CD4-positive, alpha-beta T cell (primary cell): ENCODE measurements at regions not wholly inside any gene's neighbourhood (a gene's known extent, or its start where the extent isn't known, plus 50 kb on each side); places are given as distances from the start of the nearest gene placed in this dataset.
"Not testable (repeated sequence)": the region's sequence is repeated elsewhere in the genome, so short reads cannot be mapped to it uniquely, and the experiment has no call there.

Experiments
- ATAC-seq: fragments of 200-7000 bp; cut with Tn5 transposase; one replicate; pipeline ENCODE4 v1.10.0; 2022; ENCODE audit warnings: mild to moderate bottlenecking; ENCODE audit not compliant: poor library complexity
- CTCF ChIA-PET: fragments of 350-600 bp; sonication (Branson Sonifier 250); formaldehyde crosslinking; loops from one replicate; lab custom pipeline; 2021; ENCODE audit warnings: antibody characterized with exemption, inconsistent platforms; lab: Charles Lee
- POLR2A ChIA-PET: fragments of 350-600 bp; sonication (Branson Sonifier 250); formaldehyde crosslinking; loops from one replicate; lab custom pipeline; 2021; ENCODE audit warnings: antibody characterized with exemption, inconsistent platforms; lab: Charles Lee
- DNase-seq, 14 experiments: peaks; one replicate each; pipeline ENCODE4 v3.0.0-alpha.2; 2013 to 2020; ENCODE audit warnings: mixed read lengths in 2 of 14
- H3K27ac ChIP-seq, 2 donors: one replicate each; pipeline versions ENCODE4 v1.5.1 to v1.7.0; 2013; ENCODE audit warnings: low read length in 2 of 2, low read depth in 1 of 2, mild to moderate bottlenecking in 1 of 2
- H3K27me3 ChIP-seq, 2 experiments: 1 replicate in 1 of 2; 2 replicates in 1 of 2; pipeline versions ENCODE4 v1.6.1 to v1.7.0; 2013; ENCODE audit warnings: low read length in 2 of 2, control low read depth in 1 of 2, mild to moderate bottlenecking in 1 of 2, moderate library complexity in 1 of 2; ENCODE audit not compliant: insufficient read depth in 2 of 2, control insufficient read depth in 1 of 2
- H3K36me3 ChIP-seq: one replicate; pipeline ENCODE4 v1.6.1; 2013; ENCODE audit warnings: low read length, control low read depth; ENCODE audit not compliant: insufficient read depth
- H3K4me1 ChIP-seq: one replicate; pipeline ENCODE4 v1.6.1; 2013; ENCODE audit warnings: low read length, control low read depth; ENCODE audit not compliant: insufficient read depth
- H3K4me3 ChIP-seq: one replicate; pipeline ENCODE4 v1.5.1; 2013; ENCODE audit warnings: mild to moderate bottlenecking, low read length, moderate library complexity
- H3K9me3 ChIP-seq, 2 experiments: 1 replicate in 1 of 2; 2 replicates in 1 of 2; pipeline versions ENCODE4 v1.6.1 to v1.7.0; 2013; ENCODE audit warnings: low read length in 2 of 2, mild to moderate bottlenecking in 2 of 2, control low read depth in 1 of 2, moderate library complexity in 1 of 2; ENCODE audit not compliant: control insufficient read depth in 1 of 2, insufficient read depth in 1 of 2
- H3K27ac Mint-ChIP-seq: one replicate; pipeline ENCODE4 v1.8.0; 2020; ENCODE audit warnings: mixed read lengths
- H3K27me3 Mint-ChIP-seq: one replicate; pipeline ENCODE4 v1.8.0; 2021; ENCODE audit warnings: mixed read lengths
- H3K36me3 Mint-ChIP-seq: one replicate; pipeline ENCODE4 v1.8.0; 2021; ENCODE audit warnings: low read depth, mixed read lengths
- H3K4me1 Mint-ChIP-seq: one replicate; pipeline ENCODE4 v1.8.0; 2021; ENCODE audit warnings: low read depth, mixed read lengths
- H3K4me3 Mint-ChIP-seq: one replicate; pipeline ENCODE4 v1.8.0; 2020; ENCODE audit warnings: mild to moderate bottlenecking, mixed read lengths
- H3K9me3 Mint-ChIP-seq: one replicate; pipeline ENCODE4 v1.8.0; 2020; ENCODE audit warnings: mixed read lengths
- intact Hi-C, 2 experiments: fragments of 100-400 bp; cut with DNase I in 1 of 2; cut with micrococcal nuclease in 1 of 2; formaldehyde crosslinking; loops; one replicate each; pipeline versions ENCODE4 v1.15.1 to v1.9.0; 2023 to 2025; cut with DNase I, micrococcal nuclease
- TF ChIP-seq, protein P1 (sequence below): fragments of 200-600 bp; IDR thresholded peaks from one replicate; pipeline ENCODE4 v1.8.0; 2022; ENCODE audit warnings: antibody characterized with exemption, mild to moderate bottlenecking

DNA sequence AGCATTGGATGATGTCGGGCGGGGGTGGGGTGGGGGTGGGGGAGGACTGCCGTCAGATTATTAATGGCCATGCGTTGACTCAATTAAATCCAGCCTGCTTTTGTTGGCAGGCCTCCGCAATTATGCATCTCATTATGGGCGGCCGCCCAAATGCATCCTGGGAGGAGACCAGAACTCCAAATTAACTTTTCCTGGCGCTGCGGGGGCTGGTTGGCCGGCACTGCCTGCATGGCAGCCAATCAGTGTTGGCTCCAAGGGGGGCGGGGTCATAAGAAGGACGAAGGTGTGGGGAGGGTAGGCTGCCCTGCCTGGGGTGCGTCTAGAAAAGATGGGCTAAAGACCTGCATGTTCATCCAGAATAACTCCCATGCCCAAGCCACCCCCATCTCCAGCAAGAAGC, 83.9 kb upstream of the PAX2 start:
- H3K27ac Mint-ChIP-seq = no peak overlapping the region
- TF ChIP-seq, protein P1, sequence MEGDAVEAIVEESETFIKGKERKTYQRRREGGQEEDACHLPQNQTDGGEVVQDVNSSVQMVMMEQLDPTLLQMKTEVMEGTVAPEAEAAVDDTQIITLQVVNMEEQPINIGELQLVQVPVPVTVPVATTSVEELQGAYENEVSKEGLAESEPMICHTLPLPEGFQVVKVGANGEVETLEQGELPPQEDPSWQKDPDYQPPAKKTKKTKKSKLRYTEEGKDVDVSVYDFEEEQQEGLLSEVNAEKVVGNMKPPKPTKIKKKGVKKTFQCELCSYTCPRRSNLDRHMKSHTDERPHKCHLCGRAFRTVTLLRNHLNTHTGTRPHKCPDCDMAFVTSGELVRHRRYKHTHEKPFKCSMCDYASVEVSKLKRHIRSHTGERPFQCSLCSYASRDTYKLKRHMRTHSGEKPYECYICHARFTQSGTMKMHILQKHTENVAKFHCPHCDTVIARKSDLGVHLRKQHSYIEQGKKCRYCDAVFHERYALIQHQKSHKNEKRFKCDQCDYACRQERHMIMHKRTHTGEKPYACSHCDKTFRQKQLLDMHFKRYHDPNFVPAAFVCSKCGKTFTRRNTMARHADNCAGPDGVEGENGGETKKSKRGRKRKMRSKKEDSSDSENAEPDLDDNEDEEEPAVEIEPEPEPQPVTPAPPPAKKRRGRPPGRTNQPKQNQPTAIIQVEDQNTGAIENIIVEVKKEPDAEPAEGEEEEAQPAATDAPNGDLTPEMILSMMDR = no peak
- H3K4me3 Mint-ChIP-seq = no peak overlapping the region
- Histone ChIP-seq H3K9me3 (peaks cover 0 to 9% of the 10 kb centered on the region in 2 experiments), H3K27ac (no peak overlapping the region), H3K27me3 (peaks cover 48 to 79% of the 10 kb centered on the region in 2 experiments), H3K36me3 (no peaks in the 10 kb centered on the region), H3K4me1 (no peaks in the 10 kb centered on the region), H3K4me3 (no peak overlapping the region)
- DNase-seq (no peak), ATAC-seq (no peak)
- ChIA-PET CTCF (no interaction called here), POLR2A (no interaction called here)
- intact Hi-C loops = no loop called here
- H3K27me3 Mint-ChIP-seq = peaks cover 80% of the 10 kb centered on the region
- no peaks in the 10 kb centered on the region for H3K9me3 Mint-ChIP-seq
- H3K36me3 Mint-ChIP-seq = no peaks in the 10 kb centered on the region
- H3K4me1 Mint-ChIP-seq = no peaks in the 10 kb centered on the region

DNA sequence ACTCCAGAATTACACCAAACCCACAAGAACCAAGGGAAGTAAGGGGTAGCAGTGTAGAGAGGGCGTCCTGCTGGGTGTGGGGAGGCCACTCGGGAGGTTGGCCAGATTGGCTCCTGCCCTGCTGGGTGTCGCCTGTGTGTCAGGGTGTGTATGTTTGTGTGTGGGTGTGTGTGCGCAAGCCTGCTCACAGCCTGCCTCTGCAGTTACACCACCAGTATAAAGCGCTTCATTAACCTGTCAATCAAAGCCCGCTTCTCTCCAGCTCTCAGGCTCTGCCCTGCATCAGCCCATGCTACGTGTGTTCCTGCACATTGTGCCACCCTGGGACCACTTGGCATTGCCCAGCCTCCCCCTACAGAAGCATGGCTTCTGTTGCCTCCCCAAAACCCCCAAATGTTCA, 83.3 kb upstream of the PAX2 start:
- peaks cover 0 to 9% of the 10 kb centered on the region in 2 experiments for H3K9me3 ChIP-seq
- POLR2A ChIA-PET = no interaction called here
- H3K27ac Mint-ChIP-seq = no peak overlapping the region
- no peaks in the 10 kb centered on the region for H3K36me3 ChIP-seq
- CTCF ChIA-PET = no interaction called here
- peaks cover 81% of the 10 kb centered on the region for H3K27me3 Mint-ChIP-seq
- H3K27me3 ChIP-seq = peaks cover 49 to 76% of the 10 kb centered on the region in 2 experiments
- TF ChIP-seq, protein P1 = no peak
- no peak overlapping the region for H3K4me3 ChIP-seq
- no peaks in the 10 kb centered on the region for H3K4me1 Mint-ChIP-seq
- ATAC-seq = no peak
- no peaks in the 10 kb centered on the region for H3K36me3 Mint-ChIP-seq
- H3K9me3 Mint-ChIP-seq = no peaks in the 10 kb centered on the region
- no peak overlapping the region for H3K4me3 Mint-ChIP-seq
- H3K27ac ChIP-seq = no peak overlapping the region
- no peaks in the 10 kb centered on the region for H3K4me1 ChIP-seq
- intact Hi-C loops = no loop called here
- no peak for DNase-seq

DNA sequence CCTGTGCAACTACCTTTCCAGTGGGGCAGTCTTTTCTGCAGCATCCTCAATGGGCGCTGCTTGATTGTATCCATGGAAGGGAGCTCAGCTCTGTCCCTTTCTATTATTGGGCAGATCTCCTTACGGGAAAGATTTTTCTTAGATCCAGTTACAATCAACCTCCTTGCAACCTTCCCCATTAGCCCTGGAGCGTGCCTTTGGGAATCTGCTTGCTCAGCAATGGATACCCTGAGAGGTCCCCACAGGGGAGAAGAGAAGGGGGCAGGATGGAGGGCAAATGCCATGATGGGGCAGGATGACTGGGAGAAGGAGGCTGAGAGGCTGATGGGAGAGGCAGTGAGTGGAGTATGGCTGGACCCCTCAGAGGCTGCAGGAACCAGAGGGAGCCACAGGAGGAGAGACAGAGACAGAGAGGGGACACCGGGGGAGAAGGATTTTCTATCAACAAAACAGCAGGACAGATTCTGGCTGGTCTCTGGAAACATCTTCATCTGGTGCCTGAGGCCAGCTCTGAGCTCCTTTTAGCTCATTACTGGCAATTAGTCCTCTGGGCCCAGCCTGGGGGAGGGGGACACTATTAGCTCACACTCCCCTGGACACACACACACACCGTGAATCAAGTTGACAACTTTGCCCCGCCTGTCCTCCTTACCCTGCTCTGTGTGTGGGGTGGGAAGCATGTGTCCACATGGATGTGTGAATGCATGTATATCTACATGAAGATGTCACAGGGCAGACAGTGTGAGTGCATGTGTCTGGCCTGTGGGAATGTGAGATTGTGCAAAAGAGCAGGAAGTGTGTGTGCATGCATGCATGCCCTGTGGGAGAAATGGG, 80.8 kb upstream of the PAX2 start:
- TF ChIP-seq, protein P1 = no peak
- no peak overlapping the region for H3K4me3 Mint-ChIP-seq
- intact Hi-C loops = no loop called here

DNA sequence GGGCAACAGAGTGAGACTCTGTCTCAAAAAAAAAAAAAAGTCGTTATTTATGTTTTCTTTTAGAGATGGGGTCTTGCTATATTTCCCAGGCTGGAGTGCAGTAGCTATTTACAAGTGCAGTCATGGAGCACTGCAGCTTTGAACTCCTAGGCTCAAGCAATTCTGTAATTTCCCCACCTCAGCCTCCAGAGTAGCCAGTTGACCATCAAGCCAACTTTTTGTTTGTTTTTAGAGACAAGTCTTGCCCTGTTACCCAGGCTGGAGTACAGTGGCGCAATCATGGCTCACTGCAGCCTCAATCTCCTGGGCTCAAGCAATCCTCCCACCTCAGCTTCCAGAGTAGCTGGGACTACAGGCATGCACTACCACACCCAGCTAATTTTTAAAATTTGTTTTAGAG, 78.7 kb upstream of the PAX2 start:
- H3K9me3 Mint-ChIP-seq, POLR2A ChIA-PET, ATAC-seq, DNase-seq, H3K36me3 Mint-ChIP-seq, H3K9me3 ChIP-seq, H3K27ac ChIP-seq, H3K4me3 Mint-ChIP-seq, H3K27ac Mint-ChIP-seq, intact Hi-C loops, H3K4me1 ChIP-seq, H3K36me3 ChIP-seq, H3K4me3 ChIP-seq, H3K4me1 Mint-ChIP-seq, CTCF ChIA-PET: not testable (repeated sequence)
- peaks cover 51 to 76% of the 10 kb centered on the region in 2 experiments for H3K27me3 ChIP-seq
- peaks cover 80% of the 10 kb centered on the region for H3K27me3 Mint-ChIP-seq

More for the DNA sequence above, 80.8 kb upstream of the PAX2 start:
- no peaks in the 10 kb centered on the region for H3K4me1 ChIP-seq
- no peaks in the 10 kb centered on the region for H3K36me3 ChIP-seq
- peaks cover 0 to 4% of the 10 kb centered on the region in 2 experiments for H3K9me3 ChIP-seq
- ChIA-PET POLR2A (no interaction called here), CTCF (no interaction called here)
- DNase-seq = no peak
- peaks cover 81% of the 10 kb centered on the region for H3K27me3 Mint-ChIP-seq
- H3K4me3 ChIP-seq = no peak overlapping the region
- no peaks in the 10 kb centered on the region for H3K36me3 Mint-ChIP-seq
- no peaks in the 10 kb centered on the region for H3K9me3 Mint-ChIP-seq
- H3K27me3 ChIP-seq = peaks cover 45 to 74% of the 10 kb centered on the region in 2 experiments
- no peak overlapping the region for H3K27ac Mint-ChIP-seq
- ATAC-seq = no peak
- no peaks in the 10 kb centered on the region for H3K4me1 Mint-ChIP-seq
- no peak overlapping the region for H3K27ac ChIP-seq
